ENCODE measurements at regions not wholly inside any gene's neighbourhood (a gene's known extent, or its start where the extent isn't known, plus 50 kb on each side); places are given as distances from the start of the nearest gene placed in this dataset.
A peak's percentile ranks its signal among the peaks of the same experiment; 100 is the strongest.

- TF ChIP-seq CTCF (conservative IDR thresholded peaks at IDR 0.05) (no peak), ZFX (IDR thresholded peaks at IDR 0.05) (no peak)
These were observed 367.5 kb upstream of the PTGER4 start for GRCh38 chr5:40312205-40312604.

GRCh38 chr5:40309851-40310250 is 369.9 kb upstream of the PTGER4 start:
- no peak overlapping the region for H3K27ac ChIP-seq
- TF ChIP-seq ZFX (IDR thresholded peaks at IDR 0.05) (no peak), CTCF (conservative IDR thresholded peaks at IDR 0.05) (no peak)

More at GRCh38 chr5:40312205-40312604, 367.5 kb upstream of the PTGER4 start:
- no peak overlapping the region for H3K27ac ChIP-seq

GRCh38 chr5:40308867-40309266 is 370.8 kb upstream of the PTGER4 start:
- H3K27ac ChIP-seq = peak overlapping the region; percentile 94; the same call in 1 of the 2 replicates
- TF ChIP-seq ZFX (IDR thresholded peaks at IDR 0.05) = no peak
- no peak for TF ChIP-seq CTCF (conservative IDR thresholded peaks at IDR 0.05)

- H3K27ac ChIP-seq = peak overlapping the region; percentile 94
- TF ChIP-seq CTCF (conservative IDR thresholded peaks at IDR 0.05) (no peak), ZFX (IDR thresholded peaks at IDR 0.05) (no peak)
These were observed 371.8 kb upstream of the PTGER4 start for GRCh38 chr5:40307920-40308319.

GRCh38 chr5:40306869-40307487 is 372.7 kb upstream of the PTGER4 start:
- H3K27ac ChIP-seq = peak overlapping the region; percentile 94
- TF ChIP-seq CTCF (conservative IDR thresholded peaks at IDR 0.05) (no peak), ZFX (IDR thresholded peaks at IDR 0.05) (no peak)

GRCh38 chr5:40292006-40292405 is 387.7 kb upstream of the PTGER4 start:
- no peak for TF ChIP-seq ZFX (IDR thresholded peaks at IDR 0.05)
- no peak for TF ChIP-seq CTCF (conservative IDR thresholded peaks at IDR 0.05)
- H3K27ac ChIP-seq = no peak overlapping the region

- no peak overlapping the region for H3K27ac ChIP-seq
- TF ChIP-seq ZFX (IDR thresholded peaks at IDR 0.05) (no peak), CTCF (conservative IDR thresholded peaks at IDR 0.05) (no peak)
These were observed 388.4 kb upstream of the PTGER4 start for GRCh38 chr5:40291338-40291737.
